Stimulated activated CD4-positive, alpha-beta T cell treated with anti-CD3 and anti-CD28 coated beads, TNF-alpha, amount 100 ng/mL, for 4 hours (primary cell): ENCODE measurements at regions not wholly inside any gene's neighbourhood (a gene's known extent, or its start where the extent isn't known, plus 50 kb on each side); places are given as distances from the start of the nearest gene placed in this dataset.

Experiments used
- DNase-seq, 3 experiments: peaks; one replicate each; pipeline ENCODE4 v3.0.0-alpha.2; 2020; ENCODE audit warnings: low read depth in 3 of 3

DNA sequence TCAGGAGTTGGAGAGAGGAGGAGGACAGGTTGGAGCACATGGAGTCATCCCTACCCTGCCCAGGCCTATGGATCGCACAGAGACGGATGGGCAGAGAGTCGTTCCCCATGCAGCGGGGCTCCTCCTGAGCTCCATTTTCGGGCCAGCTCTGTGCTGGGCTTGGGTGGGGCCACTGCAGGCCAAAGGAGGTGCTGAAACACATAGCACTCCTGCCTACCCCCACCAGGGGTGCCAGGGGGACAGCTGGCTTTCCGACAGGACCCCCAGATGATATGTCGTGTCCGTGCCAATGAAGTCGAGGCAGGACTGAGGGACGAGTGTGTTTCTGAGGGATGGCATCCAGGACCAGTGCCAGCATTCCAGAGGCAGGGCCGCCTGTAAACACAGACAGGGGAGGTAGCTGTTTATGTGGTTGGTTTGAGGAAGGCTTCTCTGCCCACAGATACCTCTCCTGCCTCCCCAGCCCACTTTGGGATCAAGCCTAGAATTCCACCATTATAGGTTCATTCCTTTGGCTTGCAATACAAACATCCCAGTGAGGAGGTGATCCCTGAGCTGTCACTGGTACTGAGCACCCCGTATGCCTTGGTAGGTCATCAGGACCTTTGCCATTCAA, 116.6 kb downstream of the GLI2 start:
- no peak for DNase-seq

- DNase-seq, result no peak
Measured at GRCh38 chr2:120853306-120854013, 117.8 kb downstream of the GLI2 start.

DNA sequence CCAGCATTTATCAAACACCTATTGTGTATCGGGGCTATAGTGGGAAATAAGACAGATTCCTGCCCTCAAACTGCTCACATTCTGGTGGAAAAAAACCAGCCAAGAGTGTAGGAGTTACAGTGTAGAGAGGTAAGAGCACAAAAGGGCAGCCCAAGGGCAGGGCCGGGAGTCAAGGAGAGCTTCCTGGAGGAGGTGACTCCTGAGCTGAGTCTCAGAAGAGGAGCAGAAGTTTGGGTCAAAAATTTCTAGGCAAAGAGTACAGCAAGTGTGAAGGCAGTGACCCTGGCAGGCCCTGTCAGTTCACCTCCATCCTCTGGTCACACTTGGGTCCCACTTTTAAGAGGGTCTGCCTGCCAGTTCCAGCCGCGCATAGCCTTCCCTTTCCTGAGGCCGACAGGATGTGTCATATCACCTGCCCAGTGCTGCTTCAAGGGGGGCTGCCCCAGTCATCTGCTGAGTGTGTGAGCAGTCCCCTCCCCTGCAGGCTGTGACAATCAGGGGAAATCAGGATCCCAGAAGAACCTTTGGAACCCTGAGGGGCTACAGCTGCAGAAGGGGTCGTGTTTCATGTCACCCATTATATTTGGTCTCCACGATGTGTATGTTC, 118.4 kb downstream of the GLI2 start:
- DNase-seq, result no peak

DNA sequence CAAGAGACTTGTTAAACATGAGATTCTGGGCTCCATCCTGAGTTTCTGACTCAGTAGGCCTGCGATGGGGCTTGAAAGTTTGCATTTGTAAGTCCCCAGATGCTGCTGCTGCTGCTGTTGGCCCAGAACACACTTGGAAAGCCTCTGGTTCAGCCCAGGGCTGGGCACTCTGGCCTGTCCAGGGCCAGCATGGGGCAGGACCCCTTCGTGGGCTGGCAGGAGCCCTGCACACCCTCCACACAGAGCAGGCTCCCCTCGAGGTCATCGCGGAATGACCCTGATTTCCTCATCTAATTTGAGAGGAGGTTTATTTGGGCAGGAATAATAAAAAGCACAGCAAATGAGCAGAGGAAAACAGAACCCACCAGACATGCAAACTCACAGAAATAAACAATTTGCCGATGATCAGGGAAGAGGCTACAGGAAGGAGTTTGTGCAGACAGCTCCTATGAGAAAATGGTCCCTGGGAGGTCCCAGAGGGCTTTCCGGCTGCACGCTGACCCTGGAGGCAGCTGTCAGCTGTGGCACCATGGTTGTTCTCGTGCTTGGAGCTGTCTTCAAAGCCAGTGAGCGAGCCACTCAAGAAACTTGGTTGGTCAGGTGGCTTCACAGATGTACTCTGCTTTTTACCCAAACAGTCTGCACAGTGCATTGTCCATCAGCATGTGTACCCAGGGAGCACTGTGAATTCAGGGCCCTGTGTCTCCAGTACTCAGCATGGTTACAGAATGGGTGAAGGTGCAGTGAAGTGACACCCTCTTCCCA, 119.3 kb downstream of the GLI2 start:
- no peak for DNase-seq

- DNase-seq, result no peak
Measured at GRCh38 chr2:120855855-120856405, 120.3 kb downstream of the GLI2 start.

- no peak for DNase-seq
Measured at GRCh38 chr2:120856421-120856862, 120.8 kb downstream of the GLI2 start.

GRCh38 chr2:120857422-120857821, 121.8 kb downstream of the GLI2 start:
- no peak for DNase-seq

GRCh38 chr2:120857931-120858330, 122.3 kb downstream of the GLI2 start:
- no peak for DNase-seq

DNA sequence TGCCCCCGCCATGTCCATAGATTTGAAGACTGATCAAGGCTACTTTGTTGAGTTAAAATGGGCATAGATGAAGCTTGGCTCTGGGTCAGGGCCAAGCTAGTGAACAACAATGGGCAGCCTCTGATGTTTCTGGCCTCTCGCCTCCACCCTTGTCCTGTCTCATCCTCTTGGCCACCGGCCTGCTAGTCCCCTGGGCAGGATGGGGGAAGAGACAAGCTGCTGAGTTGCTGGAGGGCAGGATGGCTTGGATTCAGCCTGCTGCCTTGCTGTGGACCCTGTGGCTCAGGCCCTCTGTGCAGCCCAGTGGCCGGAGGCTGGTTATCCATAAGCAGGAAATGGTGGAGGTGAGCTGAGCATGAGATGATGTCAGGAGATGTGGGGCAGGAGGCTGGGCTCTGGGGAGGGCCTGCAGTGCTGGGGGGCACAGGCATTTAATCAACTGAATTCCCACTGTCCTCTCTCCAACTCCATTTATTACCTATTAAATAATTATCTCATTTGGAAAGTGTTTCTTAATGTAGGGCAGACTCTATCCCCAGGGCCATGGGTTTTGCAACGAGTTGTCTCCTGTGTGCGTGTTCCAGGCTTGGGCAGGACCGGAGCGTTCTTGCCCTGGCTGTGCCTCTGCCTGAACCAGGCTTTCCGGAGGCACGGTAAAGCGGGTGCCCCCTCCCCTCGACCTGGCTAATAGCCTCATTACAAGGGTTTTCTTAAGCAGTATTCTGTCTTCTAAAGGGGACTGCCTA, 122.9 kb downstream of the GLI2 start:
- no peak for DNase-seq

GRCh38 chr2:120859128-120859527, 123.5 kb downstream of the GLI2 start:
- DNase-seq, result no peak

- no peak for DNase-seq
Measured at GRCh38 chr2:120859814-120860578, 124.3 kb downstream of the GLI2 start.

DNA sequence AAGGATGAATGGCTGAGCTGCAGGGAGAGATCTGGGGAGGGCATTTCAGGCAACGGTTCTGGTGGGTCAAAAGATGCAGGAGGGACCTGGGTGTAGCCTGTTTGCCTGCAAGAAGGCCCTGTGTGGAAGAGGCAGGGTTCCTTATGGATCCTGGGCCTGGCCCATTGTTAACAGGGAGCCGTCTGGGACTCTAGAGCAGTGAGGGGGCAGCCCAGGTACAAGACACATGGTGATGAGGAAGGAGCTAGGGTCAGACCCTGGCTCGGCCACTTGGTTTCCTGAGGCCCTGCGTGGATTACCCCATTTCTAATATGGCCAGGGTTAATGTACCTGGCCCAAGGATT, 124.9 kb downstream of the GLI2 start:
- DNase-seq, result no peak

DNA sequence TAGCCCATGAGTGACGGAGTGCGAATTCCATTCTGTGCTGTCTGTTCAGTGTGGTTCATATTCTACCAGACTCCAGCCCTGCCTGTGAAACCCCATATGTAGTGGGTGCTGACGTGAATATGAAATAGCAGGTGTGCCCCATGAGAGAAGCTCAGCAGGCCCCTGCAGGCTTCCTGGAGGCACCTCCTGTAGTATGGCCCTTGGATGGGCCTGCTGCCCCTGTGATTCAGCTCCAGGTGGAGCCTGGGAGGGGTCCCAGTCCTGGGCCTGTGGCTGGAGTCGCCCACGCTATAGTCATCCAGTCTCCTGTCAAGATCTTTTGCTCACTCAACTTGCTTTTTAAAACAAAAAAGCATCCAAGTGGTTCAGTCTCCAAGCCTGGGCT, 125.5 kb downstream of the GLI2 start:
- DNase-seq, result no peak

DNA sequence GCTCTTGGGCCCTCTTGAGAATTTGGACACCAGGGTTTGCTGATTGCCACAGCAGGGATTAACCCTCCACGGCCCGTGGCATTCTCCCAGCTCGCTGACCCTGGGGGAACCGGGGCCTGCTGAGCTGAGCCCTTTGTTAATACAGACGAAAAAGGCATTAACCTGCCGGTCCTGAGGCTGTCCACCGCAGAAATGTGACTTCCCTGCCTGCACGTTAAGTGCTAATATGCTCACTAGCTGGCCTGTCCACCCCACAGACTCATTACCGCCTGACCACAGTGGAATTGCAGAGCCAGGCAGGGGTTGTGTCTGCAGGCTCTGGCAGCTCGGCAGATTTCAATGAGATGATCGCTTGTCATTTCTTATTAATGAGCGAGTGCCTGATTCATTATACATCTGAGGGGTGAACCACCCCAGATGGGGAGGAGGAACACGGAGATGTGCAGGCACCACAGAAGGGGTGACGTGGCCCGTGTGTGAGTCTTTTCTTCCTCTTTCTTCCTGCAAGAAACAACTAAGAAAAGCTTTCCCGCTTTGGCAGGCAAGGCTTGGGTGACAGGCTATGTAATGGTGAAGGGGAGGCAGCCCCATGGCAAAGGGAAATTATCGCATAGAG, 126.0 kb downstream of the GLI2 start:
- DNase-seq, result no peak

- DNase-seq, result no peak
Measured at GRCh38 chr2:120862201-120863060, 126.8 kb downstream of the GLI2 start.

DNA sequence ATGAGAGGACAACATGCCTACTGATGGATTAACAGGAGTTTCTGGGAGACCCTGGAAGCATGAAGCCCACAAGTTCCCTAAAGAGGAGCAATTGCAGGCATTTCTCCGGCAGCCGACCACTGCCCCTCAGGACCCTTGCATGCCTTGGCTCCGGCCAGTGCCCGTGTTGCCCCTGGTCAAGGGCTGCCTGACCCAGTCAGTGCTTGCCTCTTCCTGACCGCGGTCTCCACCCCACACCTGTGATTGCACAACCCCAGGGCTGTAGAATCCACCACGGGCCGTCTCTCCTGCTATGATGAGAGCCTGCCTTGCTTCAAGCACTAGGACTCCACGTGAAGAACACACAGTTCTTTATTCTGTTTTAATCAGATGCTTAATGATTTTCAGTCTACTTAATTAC, 127.5 kb downstream of the GLI2 start:
- DNase-seq, result no peak

GRCh38 chr2:120863661-120864320, 128.1 kb downstream of the GLI2 start:
- DNase-seq, result no peak

DNA sequence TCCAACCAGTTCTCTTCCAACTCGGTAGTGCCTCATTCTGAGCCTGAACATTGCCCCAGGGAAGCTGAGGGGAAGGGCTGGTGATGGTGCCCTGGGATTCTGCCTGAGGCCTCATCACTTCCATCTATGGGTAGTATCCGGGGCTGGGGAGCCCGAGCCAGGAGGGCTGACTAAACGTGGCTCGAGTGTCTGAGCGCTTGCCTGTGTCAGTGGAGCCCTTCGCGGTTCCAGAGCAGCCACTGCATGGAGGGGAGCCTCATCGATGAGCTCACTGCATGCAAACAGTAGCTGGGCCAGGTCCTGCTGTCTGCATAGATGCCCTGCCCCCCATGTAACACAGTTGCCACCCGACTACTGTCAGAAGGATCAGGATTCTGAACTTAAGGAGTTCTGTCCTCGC, 129.3 kb downstream of the GLI2 start:
- no peak for DNase-seq

DNA sequence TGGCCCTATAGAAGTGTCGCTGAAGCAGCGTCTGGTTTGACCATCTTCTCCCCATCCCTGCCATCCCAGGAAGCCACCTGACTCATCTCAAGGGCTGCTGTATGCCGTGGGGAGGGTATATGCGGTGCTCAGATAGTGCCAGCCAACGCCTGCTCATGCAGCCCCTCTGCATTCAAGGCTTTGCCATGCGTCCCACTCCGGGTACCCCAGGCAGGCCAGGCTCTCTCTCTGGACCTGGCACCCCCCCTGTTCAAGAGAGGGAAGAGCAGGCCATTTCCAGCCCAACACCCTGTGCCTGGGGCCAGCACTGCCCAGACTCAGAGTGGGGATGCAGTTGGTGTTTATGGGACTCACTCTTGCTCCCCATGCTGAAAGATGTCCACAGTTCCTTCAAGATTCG, 130.0 kb downstream of the GLI2 start:
- no peak for DNase-seq
